HUES6 (cell line): ENCODE measurements at regions not wholly inside any gene's neighbourhood (a gene's known extent, or its start where the extent isn't known, plus 50 kb on each side); places are given as distances from the start of the nearest gene placed in this dataset.

ENCODE experiments used
- H3K27ac ChIP-seq: 2 replicates; pipeline ENCODE4 v1.7.0; 2013; ENCODE audit warnings: low read depth, mild to moderate bottlenecking, low read length, inconsistent platforms
- H3K27me3 ChIP-seq: 2 replicates; pipeline ENCODE4 v1.6.1; 2013; ENCODE audit warnings: low read length; ENCODE audit not compliant: control insufficient read depth, insufficient read depth
- H3K36me3 ChIP-seq: 2 replicates; pipeline ENCODE4 v1.6.1; 2013; ENCODE audit warnings: low read length; ENCODE audit not compliant: control insufficient read depth, insufficient read depth
- H3K4me1 ChIP-seq: 2 replicates; pipeline ENCODE4 v1.6.1; 2013; ENCODE audit warnings: low read length; ENCODE audit not compliant: control insufficient read depth, insufficient read depth
- H3K4me3 ChIP-seq: 2 replicates; pipeline ENCODE4 v1.5.1; 2013; ENCODE audit warnings: low read depth, low read length
- H3K9ac ChIP-seq: one replicate; pipeline ENCODE4 v1.6.1; 2013; ENCODE audit warnings: mild to moderate bottlenecking, low read length
- H3K9me3 ChIP-seq: 2 replicates; pipeline ENCODE4 v1.6.1; 2013; ENCODE audit warnings: low read depth, low read length; ENCODE audit not compliant: control insufficient read depth, insufficient read depth

GRCh38 chr20:57964011-57964862, 254.4 kb upstream of the PMEPA1 start:
- Histone ChIP-seq H3K27ac (no peak overlapping the region), H3K4me1 (no peaks in the 10 kb centered on the region), H3K36me3 (no peaks in the 10 kb centered on the region), H3K27me3 (no peaks in the 10 kb centered on the region), H3K4me3 (no peak overlapping the region), H3K9ac (no peak overlapping the region), H3K9me3 (no peaks in the 10 kb centered on the region)

DNA sequence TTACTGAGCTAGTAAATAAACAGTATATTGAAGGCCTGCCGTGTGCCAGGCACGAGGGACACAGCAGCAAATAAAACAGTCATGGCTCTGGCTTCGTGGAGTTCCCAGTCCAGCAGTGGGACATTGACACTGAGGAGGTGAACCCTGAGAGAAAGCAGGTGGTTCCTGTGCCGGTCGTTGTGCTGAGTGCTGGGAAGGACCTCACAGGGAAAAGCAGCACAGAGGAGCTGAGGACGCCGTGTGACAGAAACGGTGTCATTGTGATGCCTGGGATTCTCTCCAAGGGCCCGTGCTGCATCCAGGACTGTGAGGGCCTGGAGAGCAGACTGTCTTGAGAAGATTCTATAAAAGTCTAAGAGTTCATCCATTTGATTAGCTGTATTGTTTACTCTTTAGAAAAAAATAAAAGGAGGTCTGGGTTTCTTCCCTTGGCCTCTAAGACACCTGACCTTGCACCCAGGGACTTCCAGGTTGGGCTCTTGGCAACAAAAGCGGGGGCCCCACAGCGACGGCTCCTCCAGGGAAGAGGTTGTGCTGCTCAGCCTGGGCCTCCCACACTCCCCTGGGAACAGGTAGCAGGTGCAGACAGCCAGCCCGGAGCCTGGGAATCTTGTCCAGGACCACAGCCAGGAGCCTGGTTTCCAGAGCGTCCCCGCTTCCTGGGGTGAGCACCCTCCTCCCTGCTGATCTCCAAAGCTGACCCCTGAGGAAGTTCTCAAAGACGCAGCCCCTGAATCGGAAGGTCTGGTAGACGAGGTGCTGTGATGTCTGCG, 251.2 kb upstream of the PMEPA1 start:
- Histone ChIP-seq H3K4me1 (no peaks in the 10 kb centered on the region; the same call in 1 of the 2 replicates), H3K9me3 (no peaks in the 10 kb centered on the region), H3K27ac (no peak overlapping the region), H3K9ac (no peak overlapping the region), H3K27me3 (no peaks in the 10 kb centered on the region), H3K36me3 (no peaks in the 10 kb centered on the region), H3K4me3 (no peak overlapping the region)

- Histone ChIP-seq H3K9me3 (0 out of 2 replicates have a peak, but pooled peaks cover 2% of the 10 kb centered on the region), H3K4me3 (no peak overlapping the region), H3K36me3 (no peaks in the 10 kb centered on the region), H3K27ac (no peak overlapping the region), H3K9ac (no peak overlapping the region), H3K27me3 (no peaks in the 10 kb centered on the region), H3K4me1 (no peaks in the 10 kb centered on the region; the same call in 1 of the 2 replicates)
Measured at GRCh38 chr20:57959589-57959988, 249.8 kb upstream of the PMEPA1 start.

DNA sequence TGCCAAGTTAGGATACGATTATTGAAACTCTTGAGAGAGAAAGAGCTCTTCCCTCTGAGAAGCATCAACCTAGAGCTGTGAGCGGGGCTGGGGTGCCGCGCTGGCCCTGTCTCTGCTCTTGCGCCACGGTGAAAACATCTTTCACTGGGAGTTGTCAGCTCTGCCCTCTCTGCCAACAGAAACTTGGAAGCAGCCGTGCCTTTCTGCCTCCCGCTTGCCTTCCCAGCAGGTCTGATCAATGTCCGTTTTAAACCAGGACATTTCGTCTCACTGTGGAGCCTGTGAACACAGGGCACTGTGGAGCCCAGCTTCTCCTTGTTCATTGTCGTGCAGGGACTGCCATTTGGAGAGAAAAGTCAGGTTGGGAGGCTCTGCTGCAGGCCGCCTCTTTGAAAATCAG, 249.2 kb upstream of the PMEPA1 start:
- no peak overlapping the region for H3K9ac ChIP-seq
- no peak overlapping the region for H3K27ac ChIP-seq
- 0 out of 2 replicates have a peak, but pooled peaks cover 2% of the 10 kb centered on the region for H3K9me3 ChIP-seq
- H3K36me3 ChIP-seq, result no peaks in the 10 kb centered on the region
- no peaks in the 10 kb centered on the region for H3K27me3 ChIP-seq
- no peaks in the 10 kb centered on the region; the same call in 1 of the 2 replicates for H3K4me1 ChIP-seq
- H3K4me3 ChIP-seq, result no peak overlapping the region

GRCh38 chr20:57958050-57958420, 248.2 kb upstream of the PMEPA1 start:
- Histone ChIP-seq H3K4me1 (no peaks in the 10 kb centered on the region; the same call in 1 of the 2 replicates), H3K9ac (no peak overlapping the region), H3K27me3 (no peaks in the 10 kb centered on the region), H3K9me3 (0 out of 2 replicates have a peak, but pooled peaks cover 2% of the 10 kb centered on the region), H3K36me3 (no peaks in the 10 kb centered on the region), H3K4me3 (no peak overlapping the region), H3K27ac (no peak overlapping the region)

DNA sequence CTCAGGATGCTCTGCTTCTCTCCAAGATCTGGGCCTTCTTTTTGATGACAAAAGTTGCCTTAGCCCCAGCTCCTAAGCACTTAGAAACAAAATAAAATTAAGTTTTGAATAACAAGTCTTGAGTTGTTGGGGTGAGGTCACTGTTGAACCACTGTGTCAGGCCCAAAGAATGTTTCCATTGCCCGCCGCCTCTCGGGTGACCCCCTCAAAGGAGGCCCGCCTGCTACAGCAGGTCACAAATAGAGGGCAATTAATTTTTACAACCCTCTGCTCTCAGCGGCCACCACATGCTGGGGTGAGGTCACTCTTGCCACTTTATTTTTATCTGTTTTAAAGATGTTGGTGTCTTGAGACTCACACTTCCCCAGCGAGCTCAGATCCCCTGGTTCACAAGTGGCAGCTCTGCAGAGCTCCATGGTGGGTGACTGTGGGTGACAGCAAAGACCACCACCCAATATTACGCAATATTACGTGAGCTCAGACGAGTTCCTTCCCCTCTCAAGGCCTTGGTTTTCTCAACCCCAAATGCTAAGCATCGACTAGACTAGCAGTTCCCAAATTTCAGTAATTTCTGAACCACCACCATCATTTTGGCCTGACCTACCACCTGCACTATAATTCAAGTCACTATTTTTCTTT, 247.7 kb upstream of the PMEPA1 start:
- no peak overlapping the region for H3K4me3 ChIP-seq
- 0 out of 2 replicates have a peak, but pooled peaks cover 2% of the 10 kb centered on the region for H3K9me3 ChIP-seq

GRCh38 chr20:57953638-57954037, 243.8 kb upstream of the PMEPA1 start:
- no peaks in the 10 kb centered on the region; the same call in 1 of the 2 replicates for H3K4me1 ChIP-seq
- H3K27ac ChIP-seq, result no peak overlapping the region
- no peaks in the 10 kb centered on the region for H3K27me3 ChIP-seq
- no peaks in the 10 kb centered on the region for H3K36me3 ChIP-seq
- H3K9ac ChIP-seq, result no peak overlapping the region
- H3K9me3 ChIP-seq, result 0 out of 2 replicates have a peak, but pooled peaks cover 2% of the 10 kb centered on the region
- H3K4me3 ChIP-seq, result no peak overlapping the region

More for the DNA sequence above, 247.7 kb upstream of the PMEPA1 start:
- no peaks in the 10 kb centered on the region for H3K36me3 ChIP-seq
- no peak overlapping the region for H3K27ac ChIP-seq
- no peak overlapping the region for H3K9ac ChIP-seq
- no peaks in the 10 kb centered on the region; the same call in 1 of the 2 replicates for H3K4me1 ChIP-seq
- H3K27me3 ChIP-seq, result no peaks in the 10 kb centered on the region

- H3K9me3 ChIP-seq, result 0 out of 2 replicates have a peak, but pooled peaks cover 2% of the 10 kb centered on the region
Measured at GRCh38 chr20:57952136-57952535, 242.3 kb upstream of the PMEPA1 start.

DNA sequence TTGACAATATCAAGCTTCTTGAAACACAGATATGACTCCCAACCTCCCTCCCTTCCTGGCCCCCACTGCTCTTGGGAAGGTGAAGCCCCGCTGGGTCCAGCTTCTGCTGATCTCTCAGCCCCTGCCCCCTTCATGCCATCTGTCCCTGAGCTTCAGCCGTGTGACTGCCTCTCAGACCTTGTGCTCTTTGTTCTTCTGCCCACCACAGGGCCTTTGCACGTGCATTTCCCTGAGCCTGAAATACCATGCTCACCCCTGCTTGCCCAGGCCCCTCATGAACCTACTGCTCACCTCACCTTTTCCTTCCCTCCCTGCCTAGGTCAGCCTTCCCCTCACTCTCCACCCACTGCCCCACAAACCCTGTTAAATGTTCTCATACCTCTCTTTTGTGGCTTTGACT, 241.7 kb upstream of the PMEPA1 start:
- Histone ChIP-seq H3K4me1 (no peaks in the 10 kb centered on the region), H3K9me3 (0 out of 2 replicates have a peak, but pooled peaks cover 2% of the 10 kb centered on the region), H3K27me3 (no peaks in the 10 kb centered on the region), H3K27ac (no peak overlapping the region), H3K4me3 (no peak overlapping the region), H3K9ac (no peak overlapping the region), H3K36me3 (no peaks in the 10 kb centered on the region)

More at GRCh38 chr20:57952136-57952535, 242.3 kb upstream of the PMEPA1 start:
- Histone ChIP-seq H3K27me3 (no peaks in the 10 kb centered on the region), H3K27ac (no peak overlapping the region), H3K4me1 (no peaks in the 10 kb centered on the region; the same call in 1 of the 2 replicates), H3K9ac (no peak overlapping the region), H3K36me3 (no peaks in the 10 kb centered on the region), H3K4me3 (no peak overlapping the region)

DNA sequence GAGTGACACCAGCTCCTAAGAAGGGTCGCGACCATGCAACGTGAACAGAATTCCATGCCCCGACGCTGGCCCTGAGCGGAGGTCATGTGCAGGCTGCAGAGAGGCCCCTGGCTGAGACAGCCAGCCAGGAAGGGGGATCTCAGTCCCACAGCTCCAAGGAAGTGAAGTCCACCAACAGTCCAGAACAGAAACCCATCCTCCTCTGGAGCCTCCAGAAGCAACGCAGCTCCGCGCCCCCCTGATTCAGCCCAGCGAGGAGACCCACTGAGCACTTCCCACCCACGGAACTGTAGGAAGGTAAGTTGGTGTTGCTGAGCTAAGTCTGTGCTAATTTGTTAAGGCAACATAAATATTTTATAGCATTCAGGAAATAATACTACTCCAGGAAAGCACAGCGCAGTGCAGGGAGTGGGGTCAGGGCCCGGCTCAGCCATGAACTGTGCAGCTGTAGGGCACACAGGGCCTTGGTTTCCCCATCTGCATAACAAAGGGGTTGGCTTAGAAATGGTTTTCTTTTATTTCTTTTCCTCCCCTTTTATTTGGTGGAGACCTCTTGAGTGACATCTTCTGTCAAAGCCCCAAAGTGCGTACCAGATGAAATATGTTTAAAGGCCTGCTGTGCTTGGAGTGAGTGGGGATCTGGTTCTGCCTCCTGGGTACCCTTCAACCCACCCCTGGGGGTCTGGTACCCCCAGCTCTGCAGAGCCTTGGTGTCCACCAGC, 241.1 kb upstream of the PMEPA1 start:
- H3K36me3 ChIP-seq, result no peaks in the 10 kb centered on the region
- 0 out of 2 replicates have a peak, but pooled peaks cover 2% of the 10 kb centered on the region for H3K9me3 ChIP-seq
- H3K4me3 ChIP-seq, result no peak overlapping the region
- H3K27ac ChIP-seq, result no peak overlapping the region
- no peak overlapping the region for H3K9ac ChIP-seq
- H3K4me1 ChIP-seq, result no peaks in the 10 kb centered on the region
- no peaks in the 10 kb centered on the region for H3K27me3 ChIP-seq
